ENCODE measurements at regions not wholly inside any gene's neighbourhood (a gene's known extent, or its start where the extent isn't known, plus 50 kb on each side); places are given as distances from the start of the nearest gene placed in this dataset.

DNA sequence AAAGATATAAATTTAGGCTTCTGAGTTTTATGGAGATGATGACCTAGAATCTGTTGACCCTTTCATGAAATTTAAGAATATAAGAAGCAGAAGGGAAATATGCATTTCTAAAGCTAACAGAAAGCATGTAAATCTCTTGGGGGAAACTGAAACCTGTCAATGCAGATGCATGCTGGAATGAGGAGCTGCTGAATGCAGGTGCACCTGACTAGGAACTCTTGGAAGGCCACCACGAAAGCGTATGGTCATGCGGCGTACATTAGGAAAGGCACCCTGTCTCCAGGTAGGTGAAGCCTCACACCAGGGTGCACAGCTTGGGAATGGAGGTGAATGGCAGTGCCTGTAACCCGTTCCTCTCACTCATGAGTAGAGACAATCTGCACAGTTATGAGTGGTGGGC is 309.7 kb downstream of the SEC16B start:
- no peak for TF ChIP-seq POLR2A (IDR thresholded peaks at IDR 0.05; ENCODE audit: low read depth, low read length)
- no peak for TF ChIP-seq SMC3 (IDR thresholded peaks at IDR 0.05; ENCODE audit: low read depth, low read length)
- TF ChIP-seq CTCF (conservative IDR thresholded peaks at IDR 0.05; ENCODE audit: low read depth, low read length), result no peak
- TF ChIP-seq, protein P1, sequence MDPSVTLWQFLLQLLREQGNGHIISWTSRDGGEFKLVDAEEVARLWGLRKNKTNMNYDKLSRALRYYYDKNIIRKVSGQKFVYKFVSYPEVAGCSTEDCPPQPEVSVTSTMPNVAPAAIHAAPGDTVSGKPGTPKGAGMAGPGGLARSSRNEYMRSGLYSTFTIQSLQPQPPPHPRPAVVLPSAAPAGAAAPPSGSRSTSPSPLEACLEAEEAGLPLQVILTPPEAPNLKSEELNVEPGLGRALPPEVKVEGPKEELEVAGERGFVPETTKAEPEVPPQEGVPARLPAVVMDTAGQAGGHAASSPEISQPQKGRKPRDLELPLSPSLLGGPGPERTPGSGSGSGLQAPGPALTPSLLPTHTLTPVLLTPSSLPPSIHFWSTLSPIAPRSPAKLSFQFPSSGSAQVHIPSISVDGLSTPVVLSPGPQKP (IDR thresholded peaks at IDR 0.05; ENCODE audit: borderline replicate concordance, low read depth, low read length), result no peak
- TF ChIP-seq BHLHE40 (IDR thresholded peaks at IDR 0.05; ENCODE audit: low read depth, low read length), result no peak
- no peak for TF ChIP-seq RAD21 (IDR thresholded peaks at IDR 0.05; ENCODE audit: low read length)
